Right renal pelvis (tissue), 4 donors: ENCODE measurements at regions not wholly inside any gene's neighbourhood (a gene's known extent, or its start where the extent isn't known, plus 50 kb on each side); places are given as distances from the start of the nearest gene placed in this dataset.
"Not testable (repeated sequence)": the region's sequence is repeated elsewhere in the genome, so short reads cannot be mapped to it uniquely, and the experiment has no call there.

Experiments used
- DNase-seq, 4 donors: peaks; one replicate each; pipeline ENCODE4 v3.0.0-alpha.2; 2013; ENCODE audit warnings: low read depth in 4 of 4, low spot score in 3 of 4, missing footprints in 1 of 4

DNA sequence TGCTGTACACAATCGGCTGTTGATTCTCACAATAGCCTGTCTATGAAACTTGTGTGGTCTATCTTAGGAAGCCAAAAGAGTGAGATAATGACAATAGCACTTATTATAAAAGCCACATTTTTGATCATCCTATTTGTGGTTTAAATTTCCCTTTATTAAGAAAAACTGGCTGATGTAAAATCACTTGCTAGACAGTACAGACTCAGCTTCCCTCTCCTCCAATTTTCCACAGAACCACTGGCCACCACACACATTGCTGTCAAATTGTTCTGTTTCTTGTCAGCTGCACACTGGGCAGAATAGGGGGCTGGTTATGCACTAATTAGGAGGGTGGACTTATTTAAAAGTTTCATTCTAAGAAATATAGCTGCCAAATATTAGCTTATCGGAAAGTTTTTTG, 425.9 kb downstream of the EPHA3 start:
- no peak for DNase-seq

DNA sequence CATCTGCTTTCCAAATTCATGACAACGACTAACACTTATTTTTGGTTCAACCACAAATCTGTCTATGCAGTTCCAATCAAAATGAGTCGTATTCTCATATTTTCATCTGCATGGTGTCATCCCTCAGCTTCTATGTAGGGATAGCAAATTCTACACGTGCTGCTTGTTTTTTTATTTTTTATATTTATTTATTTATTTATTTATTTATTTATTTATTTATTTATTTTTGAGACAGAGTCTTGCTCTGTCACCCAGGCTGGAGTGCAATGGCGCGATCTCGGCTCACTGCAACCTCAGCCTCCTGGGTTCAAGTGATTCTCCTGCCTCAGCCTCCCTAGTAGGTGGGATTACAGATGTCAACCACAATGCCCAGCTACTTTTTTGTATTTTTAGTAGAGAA, 447.2 kb downstream of the EPHA3 start:
- DNase-seq: not testable (repeated sequence)

DNA sequence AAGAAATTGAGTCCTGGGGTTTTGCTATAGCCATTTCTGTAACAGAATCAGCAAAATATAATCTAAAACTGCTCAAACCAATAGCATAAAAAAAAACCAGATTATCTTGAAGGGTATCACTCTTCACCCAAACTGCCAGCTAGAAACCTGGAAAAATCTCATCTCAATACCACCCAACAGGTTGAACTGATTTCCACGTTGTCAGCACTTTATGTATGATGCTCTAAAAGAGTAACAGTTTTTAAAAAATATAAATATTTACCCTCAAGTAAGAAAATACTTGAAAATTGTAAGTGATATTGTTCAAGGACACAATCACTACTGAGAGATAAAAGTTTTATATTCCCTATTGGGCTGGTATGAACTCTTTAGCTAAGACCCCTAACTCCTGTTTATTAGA, 451.3 kb downstream of the EPHA3 start:
- DNase-seq: no peak

DNA sequence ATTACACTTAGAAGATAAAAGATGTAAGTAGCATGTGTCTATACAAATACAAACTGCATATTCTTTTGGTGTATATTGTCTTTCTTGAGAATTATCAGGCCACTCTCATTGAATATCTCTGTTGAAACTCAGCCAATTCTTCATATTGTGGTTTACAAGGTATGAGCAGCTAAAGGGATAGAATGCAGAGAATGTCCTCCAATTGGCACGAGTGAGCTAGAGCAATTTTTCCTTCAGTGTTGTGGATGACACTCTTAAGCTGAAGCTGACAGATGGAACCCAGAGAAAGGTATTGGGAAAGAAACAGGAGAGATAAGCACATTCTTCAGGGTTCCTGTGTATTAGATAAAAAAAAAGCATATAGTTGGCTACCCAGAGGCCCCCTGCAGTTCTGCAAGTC, 453.1 kb downstream of the EPHA3 start:
- no peak for DNase-seq

DNA sequence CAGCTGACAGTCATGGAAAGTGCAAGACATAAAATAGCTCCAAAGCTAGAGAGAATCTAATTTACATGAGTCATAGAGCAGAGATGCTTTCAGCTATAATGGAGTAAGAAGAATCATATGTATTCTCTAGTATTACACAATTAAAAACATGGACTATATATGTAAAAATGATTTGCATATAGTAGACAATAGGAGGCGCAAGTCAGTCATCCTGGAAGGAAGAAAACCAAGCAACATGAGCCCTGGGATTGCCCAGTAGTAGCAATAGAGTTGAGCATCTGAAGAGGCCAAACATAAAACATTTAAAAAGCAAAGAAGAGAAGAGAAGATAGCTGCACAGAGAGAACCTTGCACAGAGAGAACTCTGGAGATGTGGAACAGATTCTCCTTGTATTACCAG, 455.0 kb downstream of the EPHA3 start:
- DNase-seq: no peak

DNA sequence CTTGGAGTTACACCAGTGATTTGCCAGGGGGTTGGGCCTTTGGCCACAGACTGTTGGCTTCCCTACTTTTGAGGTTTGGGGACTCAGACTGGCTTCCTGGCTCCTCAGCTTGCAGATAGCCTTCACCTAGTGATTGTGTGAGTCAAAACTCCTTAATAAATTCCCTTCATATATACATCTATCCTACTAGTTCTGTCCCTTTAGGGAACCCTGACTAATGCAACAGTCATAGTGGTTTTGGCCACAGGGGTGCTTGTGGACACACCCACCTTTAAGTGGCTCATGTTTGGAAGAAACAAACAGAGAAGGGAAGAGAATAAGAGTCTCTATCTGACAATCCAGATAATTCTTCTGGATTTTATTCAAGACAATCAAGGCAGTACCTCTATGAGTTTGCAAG, 457.7 kb downstream of the EPHA3 start:
- DNase-seq: no peak

DNA sequence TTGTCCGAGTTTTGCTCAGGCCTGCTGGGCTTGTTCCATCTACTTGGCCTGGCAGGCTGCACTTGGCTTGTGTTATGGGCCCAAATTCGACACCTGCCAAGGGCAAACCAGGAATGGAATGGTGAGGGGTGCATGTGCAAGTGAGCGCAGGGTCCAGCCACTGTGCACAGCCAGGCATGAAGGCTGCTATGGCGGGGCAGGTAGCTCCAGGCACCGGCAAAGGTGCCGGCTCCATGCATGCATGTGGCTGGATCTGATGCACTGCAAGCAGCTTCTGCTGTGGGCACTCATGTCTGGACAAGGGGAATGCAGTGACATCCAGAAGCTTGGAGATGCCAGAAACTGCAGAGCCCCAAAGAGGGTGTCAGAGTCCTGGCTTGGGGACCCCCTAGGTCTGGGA, 463.0 kb downstream of the EPHA3 start:
- DNase-seq: no peak

DNA sequence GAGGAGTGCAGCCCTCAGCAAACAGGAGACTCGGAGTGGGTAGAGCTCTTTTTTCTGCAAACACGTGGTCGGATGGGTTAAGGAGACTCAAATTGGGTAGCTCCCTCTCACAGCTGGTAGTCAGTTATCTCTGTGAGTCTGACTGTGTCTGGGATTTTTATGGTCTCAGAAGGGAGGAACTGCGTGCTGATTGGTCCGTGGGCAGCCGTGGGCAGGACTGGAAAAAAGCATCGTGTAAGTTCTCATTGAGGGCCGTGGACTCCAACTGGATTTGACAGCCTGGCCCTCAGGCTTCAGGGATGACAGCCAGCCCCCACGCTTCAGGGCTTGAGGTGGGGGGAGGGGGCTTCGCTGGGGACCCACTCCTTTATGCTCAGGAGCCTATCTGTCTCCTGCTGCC, 463.9 kb downstream of the EPHA3 start:
- DNase-seq: no peak

DNA sequence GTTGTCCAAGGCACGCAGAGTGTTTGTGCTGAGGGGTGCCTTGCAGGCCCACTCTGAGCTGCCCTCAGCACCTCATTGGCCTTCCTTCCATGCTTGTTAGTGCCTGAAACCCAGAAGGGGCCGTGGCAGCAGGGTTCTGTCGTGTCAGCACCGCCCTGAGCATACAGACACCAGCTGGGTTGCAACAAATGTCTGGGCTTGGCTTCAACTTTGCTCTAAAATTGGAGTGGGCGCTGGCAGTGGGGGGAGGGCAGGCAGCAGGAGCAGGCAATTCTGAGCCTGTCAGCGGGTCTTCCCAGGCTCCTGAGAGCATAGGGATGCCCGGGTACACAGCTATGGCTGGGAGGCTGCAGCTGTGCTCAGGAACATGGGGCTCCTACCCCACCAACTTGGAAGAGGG, 464.3 kb downstream of the EPHA3 start:
- no peak for DNase-seq

DNA sequence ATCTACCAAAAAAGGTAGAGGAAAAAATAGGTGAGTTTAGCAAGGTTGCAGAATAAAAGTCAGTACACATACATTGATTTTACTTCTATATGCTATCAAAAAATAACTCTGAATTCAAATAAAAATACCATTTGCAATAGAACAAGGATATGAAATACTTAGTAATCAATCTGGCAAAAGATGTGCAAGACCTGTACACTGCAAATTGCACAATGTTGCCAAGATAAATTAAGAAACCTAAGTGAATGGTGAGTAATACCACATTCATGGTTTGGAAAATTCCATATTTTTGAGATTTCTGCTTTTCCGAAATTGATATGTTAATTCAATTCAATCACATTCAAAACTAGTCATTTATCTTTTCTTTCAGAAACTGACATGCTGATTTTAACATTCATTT, 464.8 kb downstream of the EPHA3 start:
- DNase-seq: no peak

DNA sequence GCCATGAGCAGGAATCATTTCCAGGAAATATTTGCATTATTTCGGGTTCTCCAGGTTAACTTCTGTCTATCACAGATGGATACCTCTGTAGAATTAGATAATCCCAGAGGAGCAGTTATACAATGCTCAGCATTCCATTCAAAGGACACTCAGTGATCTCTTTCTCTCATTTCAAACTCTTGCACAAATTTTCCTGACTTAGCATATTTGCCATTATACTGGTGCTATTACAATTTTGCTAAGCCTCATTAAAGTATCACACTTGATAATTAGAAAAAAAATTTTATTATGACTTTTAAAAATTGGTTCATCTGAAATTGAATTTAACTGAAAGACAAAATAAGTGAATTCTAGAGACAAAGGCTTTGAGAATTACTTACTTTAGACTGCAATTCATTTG, 469.0 kb downstream of the EPHA3 start:
- no peak for DNase-seq

DNA sequence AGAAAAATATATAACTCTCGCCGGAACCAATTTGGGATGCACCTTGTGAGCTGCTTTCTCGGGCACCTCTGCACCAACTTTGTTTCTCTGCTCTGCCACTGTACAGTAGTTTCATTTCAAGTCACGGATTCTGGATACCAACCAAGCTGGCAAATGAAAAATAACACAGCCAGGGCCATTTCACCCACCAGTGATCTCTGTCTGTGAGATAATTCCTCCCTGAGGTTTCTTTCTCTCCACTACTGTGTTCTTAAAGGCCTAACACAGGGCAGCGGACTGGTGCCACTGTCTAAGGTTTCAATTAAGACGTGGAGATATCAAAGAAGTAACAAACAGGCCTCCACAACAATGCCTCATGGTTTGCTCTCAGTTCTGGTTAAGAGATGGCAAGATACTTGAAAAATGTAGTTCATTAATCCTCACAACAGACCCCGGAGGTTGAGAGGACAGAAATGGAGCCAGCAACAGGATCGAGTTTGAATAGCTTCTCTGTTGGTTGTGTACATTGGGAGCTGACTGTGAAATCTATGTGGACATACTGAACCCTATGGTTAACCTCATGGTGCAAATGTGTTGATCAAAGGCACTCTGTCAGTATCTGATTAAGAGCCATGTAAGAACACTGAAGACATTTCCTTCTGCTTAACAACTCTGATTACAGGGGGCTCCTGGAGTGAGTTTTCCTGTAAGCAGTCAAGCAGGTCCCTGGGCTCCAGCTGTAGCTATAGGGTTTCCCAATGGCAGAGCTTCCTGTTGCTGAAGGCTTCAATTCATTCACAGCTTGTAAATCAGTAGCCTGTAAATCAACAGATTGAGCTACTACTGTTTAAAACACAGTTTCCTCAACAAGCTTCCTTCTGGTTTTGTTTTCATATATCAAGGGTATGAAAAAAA, 470.5 kb downstream of the EPHA3 start:
- peak; percentile 8 to 51 (median 26) for DNase-seq

DNA sequence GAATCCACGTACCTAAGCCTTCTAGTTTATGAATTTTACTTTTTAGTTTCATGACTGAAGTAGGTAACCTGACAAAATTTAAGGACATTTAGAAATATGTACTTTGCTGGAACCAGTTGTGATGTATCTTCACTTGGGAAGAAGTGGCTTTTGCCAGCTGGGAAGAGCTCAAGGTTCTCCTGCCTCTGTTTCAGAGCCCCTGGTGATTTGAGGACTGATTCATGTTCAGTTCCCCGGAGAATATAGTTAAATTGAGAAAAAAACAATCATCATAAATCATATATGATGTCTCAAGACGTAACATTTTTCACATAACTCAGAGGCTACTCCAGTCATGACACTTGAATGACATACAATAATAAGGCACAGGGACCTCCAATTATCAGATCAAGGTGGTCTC, 473.4 kb downstream of the EPHA3 start:
- DNase-seq: no peak

DNA sequence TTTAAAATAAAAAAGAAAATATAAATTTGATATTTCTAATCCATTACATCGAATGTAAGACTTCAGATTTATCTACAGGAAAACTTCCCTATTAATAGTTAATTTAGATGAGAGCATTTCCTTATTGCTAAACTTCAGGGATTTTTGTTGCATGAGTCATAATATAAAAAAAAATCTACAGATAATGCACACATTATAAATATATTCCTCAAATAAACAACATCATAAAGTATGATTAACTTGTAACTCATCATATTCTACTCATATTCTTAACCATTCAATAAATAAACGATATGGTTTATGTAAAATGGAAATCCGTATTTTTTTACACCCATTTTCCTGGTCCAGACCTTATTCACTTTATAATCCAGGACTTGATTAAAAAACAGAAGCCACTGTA, 477.0 kb downstream of the EPHA3 start:
- no peak for DNase-seq

DNA sequence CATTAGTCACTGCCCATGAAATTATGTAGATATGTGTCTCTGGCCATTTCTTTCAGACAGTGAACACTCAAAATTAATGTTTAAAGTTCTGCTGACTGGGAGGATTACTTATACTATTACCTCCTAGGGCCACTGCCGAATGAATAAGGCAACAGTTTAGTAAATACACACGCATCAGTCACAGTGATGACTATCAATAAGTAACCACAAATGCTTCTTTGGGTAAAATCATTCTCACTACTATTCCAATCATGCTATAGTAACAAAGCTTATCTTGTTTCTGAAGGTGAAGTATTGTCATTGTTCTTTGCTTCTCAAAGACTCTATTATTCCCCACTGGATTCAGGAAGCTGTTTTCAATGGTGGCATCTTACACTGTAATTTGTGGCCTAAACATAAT, 478.8 kb downstream of the EPHA3 start:
- DNase-seq: no peak

DNA sequence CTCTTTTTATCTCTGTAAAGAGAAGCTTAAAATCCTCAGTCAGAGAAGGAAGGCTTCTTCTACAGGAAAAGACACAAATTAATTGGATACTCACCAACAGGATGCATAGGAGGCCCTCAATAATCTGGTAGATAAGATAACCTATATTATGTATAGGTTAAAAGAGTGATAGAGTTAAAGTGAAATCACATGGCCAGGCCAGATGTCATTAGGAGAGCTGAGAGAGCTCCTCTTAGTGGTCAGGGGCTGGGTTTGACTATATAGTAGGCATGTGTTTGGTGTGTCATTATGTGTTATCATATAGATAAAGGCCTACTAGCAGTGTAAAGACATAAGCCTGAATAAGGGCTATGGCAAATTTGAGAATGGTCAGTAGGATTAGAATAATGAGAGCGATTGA, 479.3 kb downstream of the EPHA3 start:
- no peak for DNase-seq

DNA sequence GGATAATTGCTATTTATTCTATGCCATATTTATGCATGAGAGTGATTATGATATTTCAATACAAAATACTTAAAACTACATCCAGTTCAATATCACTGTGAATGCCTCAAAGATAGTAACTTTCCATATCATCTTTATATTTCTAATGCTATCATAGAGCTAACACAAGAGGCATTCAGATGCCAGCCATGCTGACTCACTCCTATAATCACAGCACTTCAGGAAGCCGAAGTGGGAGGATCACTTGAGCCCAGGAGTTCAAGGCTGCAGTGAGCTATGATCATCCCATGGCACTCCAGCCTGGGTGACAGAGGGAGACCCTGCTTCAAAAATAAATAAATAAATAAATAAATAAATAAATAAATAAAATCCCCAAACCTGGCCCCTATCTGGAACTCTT, 498.7 kb downstream of the EPHA3 start:
- no peak for DNase-seq

DNA sequence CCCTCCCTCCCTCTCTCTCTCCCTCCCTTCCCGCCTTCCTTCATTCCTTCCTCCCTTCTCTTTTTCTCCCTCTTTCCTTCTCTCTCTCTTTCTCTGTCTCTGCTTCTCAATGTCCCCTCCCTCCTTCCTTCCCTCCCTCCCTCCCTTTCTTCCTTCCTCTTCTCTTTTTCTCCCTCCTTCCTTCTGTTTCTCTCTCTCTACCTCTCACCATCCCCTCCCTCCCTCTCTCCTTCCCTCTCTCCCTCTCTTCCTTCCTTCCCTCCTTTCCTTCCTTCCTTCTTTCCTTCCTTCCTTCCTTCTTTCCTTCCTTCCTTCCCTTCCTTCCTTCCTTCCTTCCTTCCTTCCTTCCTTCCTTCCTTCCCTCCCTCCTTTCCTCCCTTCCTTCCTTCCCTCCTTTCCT, 504.6 kb downstream of the EPHA3 start:
- no peak for DNase-seq

DNA sequence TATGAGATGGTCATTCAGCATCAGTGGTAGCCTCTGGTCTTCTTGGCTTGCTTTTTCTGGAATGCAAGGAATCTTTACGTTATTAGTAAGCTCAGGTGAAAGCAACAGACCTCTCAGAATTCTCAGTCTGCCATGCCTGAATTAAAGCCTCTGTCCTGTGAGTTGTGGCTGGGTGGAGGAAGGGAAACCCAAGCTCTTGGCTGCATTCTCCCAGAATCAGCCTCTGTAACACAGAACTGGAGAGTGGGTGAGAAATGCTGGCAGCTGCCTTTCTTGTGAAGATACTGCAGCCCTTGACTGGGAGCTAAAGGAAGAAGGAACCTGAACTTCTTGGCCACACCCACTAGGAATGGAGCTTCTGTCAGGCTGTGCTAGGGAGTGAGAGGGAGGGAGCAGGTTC, 505.8 kb downstream of the EPHA3 start:
- no peak for DNase-seq

DNA sequence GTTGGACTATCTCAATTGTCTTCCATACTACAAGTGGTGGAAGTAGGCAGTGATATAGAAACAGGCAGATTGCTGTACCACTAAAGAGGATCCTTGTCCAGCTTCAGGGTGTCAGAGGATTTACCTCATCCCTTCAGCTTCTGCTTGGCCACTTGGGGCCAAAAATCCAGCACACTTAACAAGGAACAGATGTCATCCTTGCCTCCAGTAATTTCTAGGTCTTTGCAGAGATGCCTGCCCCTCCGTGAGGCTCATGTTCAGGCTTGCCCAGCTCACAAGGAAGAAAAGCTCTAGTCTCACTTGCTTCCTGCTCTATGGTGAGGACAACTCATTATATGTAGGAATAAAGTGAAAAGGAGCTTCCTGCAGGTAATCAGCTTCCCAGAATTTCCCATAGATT, 510.3 kb downstream of the EPHA3 start:
- DNase-seq: no peak

DNA sequence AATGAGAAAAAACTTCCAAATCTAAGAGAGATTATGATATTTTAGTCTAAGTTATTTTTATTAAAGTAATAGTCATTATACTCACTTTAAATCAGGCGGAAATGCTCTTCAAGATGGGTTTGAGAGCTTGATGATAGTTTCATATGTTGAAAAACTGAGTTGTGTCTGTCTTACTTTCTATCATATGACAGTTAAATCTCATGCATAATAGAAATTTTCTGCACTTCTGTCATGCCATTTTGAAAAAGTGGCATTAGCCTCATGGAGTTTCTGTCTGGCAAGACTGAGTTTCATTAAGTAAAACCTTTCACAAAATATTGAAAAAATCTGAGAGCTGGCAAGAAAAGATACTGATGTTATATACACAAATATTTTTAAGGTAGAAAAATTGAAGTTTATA, 511.8 kb downstream of the EPHA3 start:
- DNase-seq: no peak

DNA sequence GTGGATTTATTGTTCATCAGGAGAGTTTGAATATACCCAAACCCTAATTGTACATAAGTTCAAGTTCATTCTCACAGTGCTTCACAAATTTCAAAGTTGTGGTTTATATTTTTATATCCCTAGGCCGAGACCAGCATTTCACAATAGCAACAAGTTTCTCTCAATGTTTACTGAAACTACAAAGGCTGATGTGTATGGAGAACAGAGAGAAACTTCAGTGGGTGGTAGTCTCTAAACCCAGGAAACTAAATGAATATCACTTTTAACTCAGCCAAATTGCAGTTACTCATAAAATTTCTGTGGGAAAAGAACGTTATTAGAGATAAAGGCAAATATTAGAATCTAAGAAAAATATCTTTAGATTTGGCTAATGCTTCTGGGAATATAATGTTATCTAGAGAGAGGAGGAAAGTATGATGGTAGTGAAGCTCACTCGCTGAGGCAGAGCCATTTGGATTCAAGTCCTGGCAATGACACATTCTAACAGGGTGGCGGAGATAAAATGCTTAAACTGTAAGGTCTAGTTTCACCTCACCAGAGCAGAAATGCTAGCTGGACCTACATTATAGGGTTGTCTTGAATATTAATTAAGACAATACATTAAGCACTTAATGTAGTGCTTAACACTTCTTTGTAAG, 514.8 kb downstream of the EPHA3 start:
- no peak for DNase-seq
